DMS114 treated with DMSO at 0.1 percent for 48 hours (cell line): ENCODE measurements at regions not wholly inside any gene's neighbourhood (a gene's known extent, or its start where the extent isn't known, plus 50 kb on each side); places are given as distances from the start of the nearest gene placed in this dataset.

Experiments
- DNase-seq: peaks from one replicate; lab custom pipeline; 2025; ENCODE audit not compliant: unreplicated experiment; lab: John Stamatoyannopoulos, UW

DNA sequence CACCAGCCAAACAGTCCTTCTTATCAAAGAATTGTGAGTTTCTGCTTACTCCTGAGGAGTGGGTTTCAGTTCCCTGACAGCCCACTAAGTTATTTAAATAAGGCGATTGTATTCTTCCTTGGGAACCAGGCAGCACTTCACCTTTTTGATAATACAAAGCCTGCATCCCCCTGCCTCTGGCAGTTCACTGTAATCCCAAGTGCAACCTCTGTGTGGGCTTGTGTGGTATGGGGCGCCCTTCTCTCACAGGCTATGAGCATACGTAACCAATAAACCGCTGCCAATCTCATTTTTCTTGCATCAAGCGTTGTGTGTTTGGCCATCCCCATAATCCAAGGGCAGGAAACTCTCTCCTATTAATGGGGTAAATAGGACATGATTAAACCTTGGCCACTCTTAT lies 1025.6 kb downstream of the NSUN3 start:
- no peak for DNase-seq

DNA sequence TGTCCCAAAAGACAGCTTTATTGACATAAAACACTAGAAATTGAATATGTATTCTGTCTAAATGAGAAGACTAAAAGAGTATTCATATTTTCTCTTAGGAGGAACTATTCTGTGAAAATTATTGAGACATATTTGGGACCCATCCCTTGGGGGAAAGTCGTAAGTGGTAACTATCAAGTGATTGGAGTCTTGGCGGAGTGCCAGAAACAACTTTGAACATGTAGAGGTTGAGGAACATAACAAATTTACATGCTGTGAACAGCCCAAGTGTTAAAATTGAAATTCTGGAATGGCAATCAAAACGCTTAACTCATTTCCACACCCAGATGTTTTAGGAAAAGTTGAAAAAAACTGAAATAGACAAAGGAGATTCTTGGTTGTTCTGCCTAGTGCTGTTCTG lies 1034.6 kb downstream of the NSUN3 start:
- no peak for DNase-seq

- DNase-seq, result no peak
These were observed 1058.1 kb downstream of the NSUN3 start for GRCh38 chr3:95120921-95121320.

DNA sequence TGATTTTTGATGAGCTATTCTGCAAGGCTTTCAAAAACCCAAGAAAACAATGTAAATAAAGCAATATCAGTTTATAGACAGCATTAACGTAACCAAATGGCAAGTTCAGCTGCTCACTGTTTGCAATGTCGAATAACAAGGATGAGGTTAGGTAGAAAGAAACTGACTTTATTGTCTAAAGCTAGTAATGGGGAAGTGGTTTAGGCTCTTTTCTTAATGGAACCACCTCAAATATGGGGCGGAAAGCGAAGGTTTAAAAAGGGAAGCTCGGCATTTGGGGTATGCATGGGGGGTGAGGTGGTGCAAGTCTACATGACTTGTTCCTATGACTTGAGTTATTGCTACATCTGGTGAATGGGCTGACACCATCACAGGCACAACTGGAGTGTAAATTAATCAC lies 1060.2 kb downstream of the NSUN3 start:
- no peak for DNase-seq

GRCh38 chr3:95134693-95135413 lies 1072.0 kb downstream of the NSUN3 start:
- DNase-seq, result no peak

DNA sequence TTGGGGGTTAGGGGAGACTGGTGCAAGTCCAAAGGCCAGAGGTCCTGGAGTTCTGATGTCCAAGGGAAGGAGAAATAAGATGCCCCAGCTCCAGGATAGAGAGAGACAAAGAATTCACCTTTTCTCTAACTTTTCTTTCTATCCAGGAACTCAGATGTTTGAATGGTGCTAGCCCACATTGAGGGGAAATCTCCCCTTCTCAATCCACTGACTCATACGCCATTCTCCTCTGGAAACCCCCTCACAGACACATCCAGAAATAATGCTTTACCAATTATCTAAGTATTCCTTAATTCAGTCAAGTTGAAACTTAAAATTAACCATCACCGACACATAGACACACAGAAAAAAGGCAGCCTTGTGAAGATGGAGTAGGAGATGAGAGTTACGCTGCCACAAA lies 1085.2 kb downstream of the NSUN3 start:
- DNase-seq, result no peak

- no peak for DNase-seq
These were observed 1088.7 kb downstream of the NSUN3 start for GRCh38 chr3:95151590-95151989.

GRCh38 chr3:95154766-95155165 lies 1091.9 kb downstream of the NSUN3 start:
- no peak for DNase-seq

- no peak for DNase-seq
These were observed 1099.9 kb downstream of the NSUN3 start for GRCh38 chr3:95162794-95163193.

DNA sequence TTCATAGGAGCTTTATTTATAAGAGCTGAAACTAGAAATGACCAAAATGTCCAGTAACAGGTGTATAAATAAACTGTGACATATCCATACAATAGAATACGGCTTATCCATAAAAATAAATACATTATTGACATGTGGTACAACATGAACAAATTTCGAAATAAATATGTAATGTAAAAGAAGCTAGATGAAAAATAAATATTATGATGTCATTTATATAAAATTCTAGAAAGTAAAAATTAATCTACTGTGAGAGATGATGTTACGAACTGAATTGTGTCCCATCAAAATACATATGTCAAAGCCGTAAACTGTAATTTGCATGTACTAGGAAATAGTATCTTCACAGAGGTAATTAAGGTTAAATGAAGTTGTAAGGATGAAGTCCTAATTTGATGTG lies 1104.9 kb downstream of the NSUN3 start:
- no peak for DNase-seq

DNA sequence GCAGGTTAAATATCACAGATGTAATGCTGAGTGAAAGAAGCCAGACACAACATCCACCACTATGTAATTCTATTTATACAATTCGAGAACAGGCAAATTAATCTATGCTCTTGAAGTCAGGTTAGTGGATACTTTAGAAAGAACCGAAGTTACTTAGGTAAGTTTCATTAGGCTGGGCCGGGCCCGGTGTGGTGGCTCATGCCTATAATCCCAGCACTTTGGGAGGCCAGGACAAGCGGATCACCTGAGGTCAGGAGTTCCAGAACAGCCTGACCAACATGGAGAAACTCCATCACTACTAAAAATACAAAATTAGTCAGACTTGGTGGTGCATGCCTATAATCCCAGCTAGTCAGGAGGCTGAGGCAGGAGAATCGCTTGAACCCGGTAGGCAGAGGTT lies 1105.7 kb downstream of the NSUN3 start:
- DNase-seq, result no peak

DNA sequence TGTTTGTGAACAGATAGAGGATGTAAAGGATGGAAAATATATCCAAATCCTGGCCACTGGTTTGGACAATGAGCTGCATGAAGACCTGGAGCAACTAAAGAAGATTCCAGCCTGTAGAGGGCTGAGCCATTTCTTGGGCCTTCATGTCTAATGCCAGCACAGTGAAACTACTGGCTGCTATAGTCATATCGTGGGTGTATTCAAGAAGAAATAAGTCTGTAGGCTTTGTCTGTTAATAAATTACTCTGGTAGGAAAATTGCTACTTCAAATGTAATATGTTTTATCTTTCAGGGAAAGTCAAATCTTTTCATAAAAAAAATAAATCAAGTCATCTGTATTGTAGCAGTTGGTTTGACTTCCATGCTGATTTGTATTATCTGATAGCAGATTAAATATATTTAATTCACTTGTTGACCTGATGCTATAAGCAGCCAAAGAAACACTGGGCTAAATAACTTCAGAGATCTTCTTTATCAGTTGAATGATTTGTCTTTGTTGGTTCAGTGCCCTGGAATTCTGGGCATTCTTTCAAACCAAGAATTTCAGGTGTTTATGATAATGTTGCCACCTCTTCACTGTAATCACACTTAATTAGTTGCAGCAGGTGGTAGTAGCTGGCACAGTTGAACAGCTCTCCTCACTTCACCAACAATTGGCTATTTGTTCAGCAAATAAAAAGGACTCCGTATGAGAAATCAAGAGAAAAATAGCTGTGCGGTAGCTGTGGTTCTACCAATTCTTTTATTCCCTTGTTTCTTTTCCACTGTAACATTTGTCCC lies 1109.5 kb downstream of the NSUN3 start:
- DNase-seq, result no peak

DNA sequence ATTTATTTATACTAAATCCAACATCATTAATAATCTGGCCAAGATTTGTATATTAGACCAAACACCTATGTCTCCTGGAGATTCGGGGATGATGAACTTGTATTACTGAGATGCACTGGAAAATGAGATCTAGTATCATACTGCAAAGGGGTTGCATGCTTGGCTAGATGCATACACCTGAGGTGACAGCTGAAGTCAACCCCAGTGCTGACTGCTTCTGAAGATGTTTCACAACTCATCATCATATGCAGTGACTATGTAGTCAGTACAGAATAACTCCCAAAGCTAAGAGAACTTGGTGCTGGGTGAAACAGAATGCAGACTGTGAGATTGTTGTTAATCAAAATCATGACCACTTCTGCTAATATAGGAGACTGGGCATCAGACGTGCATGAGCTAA lies 1114.2 kb downstream of the NSUN3 start:
- DNase-seq, result no peak

DNA sequence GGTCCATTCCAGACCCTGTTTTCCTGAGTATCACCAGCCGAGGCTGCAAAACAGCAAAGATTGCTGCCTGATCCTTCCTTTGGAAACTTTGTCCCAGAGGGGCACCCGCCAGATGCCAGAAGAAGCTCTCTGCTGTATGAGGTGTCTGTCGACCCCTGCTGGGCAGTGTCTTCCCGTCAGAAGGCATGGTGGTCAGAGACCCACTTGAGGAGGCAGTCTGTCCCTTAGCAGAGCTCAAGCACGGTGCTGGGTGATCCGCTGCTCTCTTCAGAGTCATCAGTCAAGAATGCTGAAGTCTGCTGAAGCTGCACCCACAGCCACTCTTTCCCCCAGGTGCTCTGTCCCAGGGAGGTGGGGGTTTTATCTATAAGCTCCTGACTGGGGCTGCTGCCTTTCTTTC lies 1121.2 kb downstream of the NSUN3 start:
- no peak for DNase-seq

DNA sequence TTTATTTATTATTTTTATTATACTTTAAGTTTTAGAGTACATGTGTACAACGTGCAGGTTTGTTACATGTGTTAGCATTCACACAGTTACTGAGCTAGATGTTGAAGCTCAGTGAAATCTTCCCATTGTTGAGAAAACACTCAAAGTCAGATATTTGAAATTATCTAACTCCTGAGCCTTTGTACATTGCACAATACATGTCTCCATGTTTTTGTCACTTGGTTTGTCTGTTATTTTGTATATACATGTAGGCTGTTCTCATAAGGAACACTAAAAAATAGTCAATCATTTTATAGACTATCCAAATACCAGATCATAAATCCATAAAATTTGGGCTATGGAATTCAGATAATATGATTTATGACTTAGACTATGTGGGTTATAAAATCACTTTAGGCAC lies 1126.5 kb downstream of the NSUN3 start:
- DNase-seq, result no peak

DNA sequence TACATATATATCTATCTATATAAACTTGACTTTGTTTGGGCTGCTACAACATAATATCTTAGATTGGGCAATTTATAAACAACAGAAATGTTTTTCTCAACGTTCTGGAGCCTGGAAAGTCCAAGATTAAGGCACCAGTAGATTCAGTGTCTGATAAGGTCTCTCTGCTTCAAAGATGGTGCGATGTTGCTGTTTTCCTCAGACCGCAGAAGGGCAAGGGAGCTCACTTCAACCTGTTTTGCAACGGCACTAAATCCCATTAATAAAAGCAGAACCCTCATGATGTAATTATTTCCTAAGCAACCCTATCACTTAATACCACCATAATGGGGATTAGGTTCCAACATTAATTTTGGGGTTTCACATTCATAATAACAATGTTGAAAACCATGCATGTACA lies 1134.8 kb downstream of the NSUN3 start:
- DNase-seq, result no peak

DNA sequence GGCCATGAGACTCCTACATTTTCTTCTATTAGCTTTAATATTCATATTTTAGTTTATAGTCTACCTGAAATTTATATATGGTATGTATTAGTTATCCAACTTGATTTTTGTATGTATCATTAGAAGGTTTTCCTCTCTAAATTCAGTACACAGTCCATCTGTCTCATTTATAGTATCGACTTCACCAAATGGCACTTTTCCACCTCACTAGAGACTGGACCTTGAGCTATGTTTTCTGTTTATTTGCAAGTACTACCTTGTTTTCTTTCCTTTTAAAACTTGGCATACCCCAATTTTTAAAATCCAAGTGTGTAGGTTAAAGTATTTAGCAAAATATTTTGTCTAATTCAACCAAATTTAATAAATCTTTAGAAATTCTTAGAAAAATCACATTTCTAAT lies 1137.5 kb downstream of the NSUN3 start:
- no peak for DNase-seq

GRCh38 chr3:95210878-95211277 lies 1148.0 kb downstream of the NSUN3 start:
- DNase-seq, result no peak

GRCh38 chr3:95212117-95212516 lies 1149.3 kb downstream of the NSUN3 start:
- no peak for DNase-seq

- DNase-seq, result no peak
These were observed 1152.6 kb downstream of the NSUN3 start for GRCh38 chr3:95215437-95215957.

GRCh38 chr3:95217661-95218060 lies 1154.8 kb downstream of the NSUN3 start:
- DNase-seq, result no peak

DNA sequence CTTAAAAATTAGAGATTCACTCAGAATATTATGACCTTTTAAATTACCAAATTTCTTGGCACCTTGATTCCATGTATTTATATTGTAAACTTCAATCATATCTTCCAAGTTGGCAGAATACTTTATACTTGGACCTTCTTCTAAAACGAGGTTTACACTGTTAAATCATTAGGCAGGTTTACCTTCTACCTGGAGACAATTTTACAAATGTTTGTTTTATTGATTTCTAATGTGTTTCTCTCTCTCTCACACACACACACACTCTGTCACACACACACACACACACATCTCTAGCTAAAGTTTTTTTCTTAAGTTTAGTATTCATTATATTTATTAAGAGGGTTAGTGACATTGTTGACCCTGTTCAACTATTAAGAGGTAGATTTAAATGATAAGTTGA lies 1155.6 kb downstream of the NSUN3 start:
- DNase-seq, result no peak
